ENCODE measurements at regions not wholly inside any gene's neighbourhood (a gene's known extent, or its start where the extent isn't known, plus 50 kb on each side); places are given as distances from the start of the nearest gene placed in this dataset.

DNA sequence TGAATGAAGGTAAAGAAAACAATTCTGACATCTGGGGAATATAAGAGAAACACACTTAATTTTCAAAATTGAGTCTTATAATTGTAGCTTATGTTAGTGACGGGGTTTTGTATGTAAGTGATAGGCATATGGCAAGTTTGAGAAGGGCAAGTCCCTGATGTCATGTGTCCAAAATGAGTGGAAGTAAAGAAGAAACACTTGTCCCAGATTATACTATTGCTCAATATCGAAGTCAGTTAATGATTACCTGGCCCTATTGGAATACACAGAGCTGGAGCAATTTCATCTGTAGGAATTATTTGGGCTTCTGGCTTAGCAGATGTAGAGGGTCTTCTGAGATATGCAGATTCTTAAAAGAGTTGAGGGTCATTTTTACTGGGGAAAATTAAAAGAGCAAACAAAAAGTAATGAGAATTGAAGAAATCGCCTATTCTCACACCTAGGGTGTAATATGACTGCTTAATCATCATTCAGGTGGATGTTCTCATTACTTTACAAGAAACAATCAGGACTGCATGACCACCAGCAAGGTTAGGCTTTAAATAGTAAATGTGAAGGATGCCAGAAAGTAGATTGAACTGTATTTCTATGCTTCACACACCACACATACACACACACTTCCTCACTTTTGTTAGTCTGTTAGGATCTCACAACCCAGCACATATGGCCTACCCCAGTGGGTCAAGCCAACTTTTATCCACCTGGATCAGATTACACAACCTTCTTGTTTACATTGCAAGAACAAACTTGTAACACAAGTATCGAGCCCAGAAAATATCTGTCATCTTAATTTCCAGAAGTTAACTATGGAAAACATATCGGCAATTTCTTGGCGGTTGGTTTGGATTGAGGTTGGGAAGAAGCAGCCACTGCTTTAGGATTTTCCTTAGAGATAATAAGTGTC is 183.3 kb upstream of the LRRC3B start:
- ChIA-PET POLR2A (no interaction called here), CTCF (interaction anchor here (0.6 kb wide), 1 partner anchor 10 kb away, joined by 3 read pairs; no protein-coding TSS in a partner anchor)
- TF ChIP-seq, protein P1, sequence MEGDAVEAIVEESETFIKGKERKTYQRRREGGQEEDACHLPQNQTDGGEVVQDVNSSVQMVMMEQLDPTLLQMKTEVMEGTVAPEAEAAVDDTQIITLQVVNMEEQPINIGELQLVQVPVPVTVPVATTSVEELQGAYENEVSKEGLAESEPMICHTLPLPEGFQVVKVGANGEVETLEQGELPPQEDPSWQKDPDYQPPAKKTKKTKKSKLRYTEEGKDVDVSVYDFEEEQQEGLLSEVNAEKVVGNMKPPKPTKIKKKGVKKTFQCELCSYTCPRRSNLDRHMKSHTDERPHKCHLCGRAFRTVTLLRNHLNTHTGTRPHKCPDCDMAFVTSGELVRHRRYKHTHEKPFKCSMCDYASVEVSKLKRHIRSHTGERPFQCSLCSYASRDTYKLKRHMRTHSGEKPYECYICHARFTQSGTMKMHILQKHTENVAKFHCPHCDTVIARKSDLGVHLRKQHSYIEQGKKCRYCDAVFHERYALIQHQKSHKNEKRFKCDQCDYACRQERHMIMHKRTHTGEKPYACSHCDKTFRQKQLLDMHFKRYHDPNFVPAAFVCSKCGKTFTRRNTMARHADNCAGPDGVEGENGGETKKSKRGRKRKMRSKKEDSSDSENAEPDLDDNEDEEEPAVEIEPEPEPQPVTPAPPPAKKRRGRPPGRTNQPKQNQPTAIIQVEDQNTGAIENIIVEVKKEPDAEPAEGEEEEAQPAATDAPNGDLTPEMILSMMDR (IDR thresholded peaks at IDR 0.05; ENCODE audit: control extremely low read depth, extremely low read depth, low read depth, missing control alignments), result no peak
- no peak for DNase-seq (ENCODE audit: extremely low spot score)

GRCh38 chr3:26449996-26450395 is 172.6 kb upstream of the LRRC3B start:
- ChIA-PET CTCF (no interaction called here), POLR2A (no interaction called here)
- no peak for DNase-seq (ENCODE audit: extremely low spot score)
- TF ChIP-seq, protein P1 (IDR thresholded peaks at IDR 0.05; ENCODE audit: control extremely low read depth, extremely low read depth, low read depth, missing control alignments), result no peak

DNA sequence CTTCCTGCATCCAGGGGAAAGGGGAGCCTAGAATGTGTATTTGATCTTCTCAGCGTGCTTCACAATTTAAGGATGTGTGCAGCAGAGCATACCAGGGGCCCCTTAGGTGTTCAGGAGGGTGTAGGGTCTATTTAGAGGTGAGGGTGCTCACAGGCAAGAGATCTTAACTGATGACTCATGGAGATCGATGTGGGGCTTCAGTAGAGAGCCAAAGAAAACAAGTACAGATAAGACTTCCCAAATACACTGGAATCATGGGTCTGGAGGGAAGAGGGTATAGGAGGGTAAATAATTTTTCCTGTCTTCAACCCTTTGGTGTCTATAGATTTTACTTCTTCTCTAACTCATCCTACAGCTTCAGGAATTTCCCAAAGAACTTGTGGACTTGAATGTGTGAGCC is 170.2 kb upstream of the LRRC3B start:
- CTCF ChIA-PET, result no interaction called here
- DNase-seq (ENCODE audit: extremely low spot score), result no peak
- TF ChIP-seq, protein P1 (IDR thresholded peaks at IDR 0.05; ENCODE audit: control extremely low read depth, extremely low read depth, low read depth, missing control alignments), result no peak
- POLR2A ChIA-PET, result no interaction called here

GRCh38 chr3:26460985-26461384 is 161.6 kb upstream of the LRRC3B start:
- TF ChIP-seq, protein P1 (IDR thresholded peaks at IDR 0.05; ENCODE audit: control extremely low read depth, extremely low read depth, low read depth, missing control alignments), result no peak
- no peak for DNase-seq (ENCODE audit: extremely low spot score)
- POLR2A ChIA-PET, result no interaction called here
- CTCF ChIA-PET, result no interaction called here

DNA sequence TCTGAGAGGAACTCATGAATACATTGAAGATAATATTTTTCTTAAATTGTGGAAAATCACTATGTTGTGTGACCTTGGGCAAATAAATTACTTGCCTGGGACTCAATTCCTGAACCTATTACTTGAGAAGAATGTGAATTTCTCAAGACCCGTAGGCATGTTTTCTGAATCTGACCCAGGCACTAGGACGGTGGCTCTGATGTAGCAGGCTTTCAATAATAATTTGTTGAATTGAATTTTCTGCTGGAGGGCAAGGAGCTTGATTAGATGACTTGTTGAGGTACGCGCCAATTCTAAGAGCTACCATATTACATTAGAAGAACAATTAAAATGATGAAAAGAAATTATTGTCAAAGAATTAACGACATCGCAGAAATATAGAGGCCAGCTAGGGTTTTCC is 150.2 kb upstream of the LRRC3B start:
- ChIA-PET POLR2A (no interaction called here), CTCF (no interaction called here)
- TF ChIP-seq, protein P1 (IDR thresholded peaks at IDR 0.05; ENCODE audit: control extremely low read depth, extremely low read depth, low read depth, missing control alignments), result no peak
- no peak for DNase-seq (ENCODE audit: extremely low spot score)

DNA sequence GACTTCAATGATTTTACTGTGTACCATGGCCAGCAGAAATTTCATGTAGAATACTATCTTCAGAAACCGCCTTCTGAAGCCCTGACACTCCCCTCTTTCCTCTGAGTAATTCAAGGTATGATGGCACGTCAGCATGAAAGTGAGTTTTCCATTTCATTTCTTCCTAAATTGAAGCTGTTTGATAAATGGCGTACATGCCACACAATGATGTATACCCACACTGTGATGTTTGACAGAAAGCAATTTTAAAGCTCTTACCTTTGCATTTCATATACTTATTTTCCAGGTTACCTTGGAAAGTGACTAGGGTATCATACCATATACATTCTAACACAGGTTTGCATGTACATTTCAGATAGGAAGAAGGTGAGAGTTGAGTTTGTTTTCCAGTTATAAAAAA is 147.9 kb upstream of the LRRC3B start:
- ChIA-PET CTCF (interaction anchor here (0.6 kb wide), 1 partner anchor 10 kb away, joined by 3 read pairs; no protein-coding TSS in a partner anchor), POLR2A (no interaction called here)
- no peak for DNase-seq (ENCODE audit: extremely low spot score)
- TF ChIP-seq, protein P1 (IDR thresholded peaks at IDR 0.05; ENCODE audit: control extremely low read depth, extremely low read depth, low read depth, missing control alignments), result no peak
